K562 (cell line): ENCODE measurements at regions not wholly inside any gene's neighbourhood (a gene's known extent, or its start where the extent isn't known, plus 50 kb on each side); places are given as distances from the start of the nearest gene placed in this dataset.

ENCODE experiments used
- ATAC-seq: fragments of 200-7000 bp; cut with Tn5 transposase; 3 replicates; pipeline ENCODE4 v1.9.1; 2020; ENCODE audit warnings: moderate library complexity
- BruUV-seq: library from RNA; stranded (reverse); fragments of 400-500 nt; replicated peaks from 2 replicates; lab custom pipeline; 2021; lab: Mats Ljungman, UMichigan
- CTCF ChIA-PET: fragments of 300-600 bp; formaldehyde crosslinking; extraction: SDS; loops from one replicate; lab custom pipeline; 2021; ENCODE audit warnings: low intra/inter-chr PET ratio; lab: Yijun Ruan, JAX
- POLR2A ChIA-PET: fragments of 300-600, 350-650 bp; sonication (Branson Sonifier 250); formaldehyde crosslinking; extraction: SDS; loops from one replicate; lab custom pipeline; 2021; ENCODE audit warnings: antibody characterized with exemption, inconsistent platforms; lab: Yijun Ruan, JAX
- DNase-seq, 4 experiments: peaks; one replicate each; pipeline versions ENCODE4 v3.0.0 to v3.0.0-alpha.2; 2011 to 2018; ENCODE audit warnings: low spot score in 3 of 4, mixed read lengths in 3 of 4; ENCODE audit errors: extremely low read depth in 1 of 4
- FAIRE-seq: peaks from 2 replicates; lab custom pipeline; 2011; peaks lifted over from hg19 to GRCh38; lab: Jason Lieb, UNC
- H2AFZ ChIP-seq: 2 replicates; pipeline ENCODE4 v1.6.0; 2011; ENCODE audit warnings: low read depth, low read length, control low read depth, inconsistent platforms
- H3K27ac ChIP-seq: fragments of 200-600 bp; 3 replicates; pipeline ENCODE4 v1.8.0; 2011; ENCODE audit warnings: low read depth, mild to moderate bottlenecking, control low read depth, inconsistent platforms, low read length, moderate library complexity, mixed read lengths; ENCODE audit errors: extremely low read depth
- H3K27me3 ChIP-seq, 2 experiments: fragments of 300-600 bp in 1 of 2; 2 replicates in 1 of 2; 3 replicates in 1 of 2; pipeline versions ENCODE4 v1.6.0 to v1.8.0; 2011; ENCODE audit warnings: inconsistent platforms in 2 of 2, low read length in 2 of 2, mild to moderate bottlenecking in 1 of 2, mixed read lengths in 1 of 2, moderate library complexity in 1 of 2; ENCODE audit not compliant: control insufficient read depth in 2 of 2, insufficient read depth in 2 of 2
- H3K36me3 ChIP-seq: fragments of 300-600 bp; 3 replicates; pipeline ENCODE4 v1.8.0; 2011; ENCODE audit warnings: mild to moderate bottlenecking, low read length, inconsistent platforms; ENCODE audit not compliant: control insufficient read depth, insufficient read depth
- H3K4me1 ChIP-seq, 2 experiments: fragments of 200-600 bp in 1 of 2; replicated peaks in 1 of 2; 2 replicates in 1 of 2; 3 replicates in 1 of 2; pipeline versions ENCODE4 v1.5.1 to v1.8.0; 2011; ENCODE audit warnings: inconsistent platforms in 2 of 2, low read length in 2 of 2, mild to moderate bottlenecking in 1 of 2, mixed read lengths in 1 of 2, moderate library complexity in 1 of 2; ENCODE audit not compliant: control insufficient read depth in 2 of 2, insufficient read depth in 2 of 2
- H3K4me2 ChIP-seq: 2 replicates; pipeline ENCODE4 v1.6.1; 2011; ENCODE audit warnings: low read length, control low read depth, inconsistent platforms, mixed read lengths; ENCODE audit not compliant: insufficient read depth
- H3K4me3 ChIP-seq: fragments of 200-600 bp; sonication (generic), shearing (Covaris generic); 2 replicates; pipeline ENCODE4 v1.5.1; 2016; ENCODE audit warnings: control low read depth, inconsistent platforms
- H3K79me2 ChIP-seq: fragments of 200-600 bp; 3 replicates; pipeline ENCODE4 v1.8.0; 2011; ENCODE audit warnings: low read length, inconsistent platforms; ENCODE audit not compliant: control insufficient read depth, insufficient read depth
- H3K9ac ChIP-seq, 2 experiments: 2 replicates each; pipeline versions ENCODE4 v1.6.0 to v1.6.1; 2011; ENCODE audit warnings: low read depth in 2 of 2, low read length in 2 of 2, control low read depth in 1 of 2, inconsistent platforms in 1 of 2, mild to moderate bottlenecking in 1 of 2, mixed read lengths in 1 of 2; ENCODE audit not compliant: insufficient read depth in 1 of 2
- H3K9me1 ChIP-seq: one replicate; pipeline ENCODE4 v1.6.0; 2011; ENCODE audit warnings: inconsistent platforms, mild to moderate bottlenecking, low read length, moderate library complexity; ENCODE audit not compliant: control insufficient read depth, insufficient read depth
- H3K9me3 ChIP-seq: replicated peaks from 2 replicates; pipeline ENCODE4 v1.5.1; 2011; ENCODE audit warnings: low read depth, low read length, inconsistent platforms; ENCODE audit not compliant: control insufficient read depth, insufficient read depth
- H4K20me1 ChIP-seq: replicated peaks from 2 replicates; pipeline ENCODE4 v1.6.1; 2011; ENCODE audit warnings: low read length, inconsistent platforms, mixed read lengths; ENCODE audit not compliant: control insufficient read depth, insufficient read depth
- BRF2 ChIP-seq: IDR thresholded peaks from 3 replicates; pipeline ENCODE4 v1.6.1; 2011; ENCODE audit warnings: borderline replicate concordance, mild to moderate bottlenecking; ENCODE audit not compliant: insufficient read length, insufficient read depth
- EWSR1 ChIP-seq: fragments of 450-650 bp; IDR thresholded peaks from 2 replicates; pipeline ENCODE4 v1.6.1; 2018; ENCODE audit warnings: borderline replicate concordance, mild to moderate bottlenecking, low read depth, moderate library complexity; ENCODE audit not compliant: partially characterized antibody
- GTF3C2 ChIP-seq: IDR thresholded peaks from 3 replicates; pipeline ENCODE4 v1.6.1; 2011; ENCODE audit warnings: borderline replicate concordance, mild to moderate bottlenecking, moderate library complexity; ENCODE audit not compliant: insufficient read length; ENCODE audit errors: extremely low read depth
- HDAC1 ChIP-seq, 2 experiments: fragments of 450-650 bp; IDR thresholded peaks; 2 replicates each; pipeline ENCODE4 v1.6.1; 2016 to 2017; ENCODE audit warnings: inconsistent platforms in 1 of 2, mild to moderate bottlenecking in 1 of 2, moderate library complexity in 1 of 2
- L3MBTL2 ChIP-seq: fragments of 450-650 bp; IDR thresholded peaks from 2 replicates; pipeline ENCODE4 v1.6.1; 2016; ENCODE audit warnings: mild to moderate bottlenecking, moderate library complexity
- POLR2G ChIP-seq: fragments of 200-400 bp; formaldehyde crosslinking; IDR thresholded peaks from 2 replicates; pipeline ENCODE4 v1.6.1; 2017; ENCODE audit warnings: low read depth, mild to moderate bottlenecking, antibody characterized with exemption, low read length, moderate library complexity
- RFX7 ChIP-seq: fragments of 250-450 bp; sonication (Bioruptor Pico); IDR thresholded peaks from 2 replicates; pipeline ENCODE4 v1.5.1; 2021; ENCODE audit warnings: mild to moderate bottlenecking
- SRSF7 ChIP-seq: fragments of 200-400 bp; formaldehyde crosslinking; optimal IDR thresholded peaks from 2 replicates; pipeline ENCODE3; 2017; ENCODE audit warnings: mild to moderate bottlenecking, low read depth, low read length
- TBL1XR1 ChIP-seq, 2 experiments: IDR thresholded peaks; 2 replicates each; pipeline ENCODE4 v1.6.1; 2012; ENCODE audit warnings: improper control_type of control experiment in 2 of 2, low read length in 2 of 2, mild to moderate bottlenecking in 1 of 2
- TRIM25 ChIP-seq: fragments of 450-650 bp; IDR thresholded peaks from 2 replicates; pipeline ENCODE4 v1.7.0; 2016; ENCODE audit warnings: borderline replicate concordance
- USF2 ChIP-seq: sonication (generic); formaldehyde crosslinking; IDR thresholded peaks from 2 replicates; pipeline ENCODE4 v1.5.0; 2020; ENCODE audit warnings: missing genetic modification reagents
- ZNF644 ChIP-seq: fragments of 200-800 bp; sonication (Bioruptor generic); IDR thresholded peaks from 2 replicates; pipeline ENCODE4 v1.6.1; 2016; ENCODE audit warnings: low read depth, missing genetic modification characterization, missing compliant biosample characterization
- WGBS: fragments of 100-300 bp; shearing (Covaris generic); methylation state at CpG from one replicate; pipeline ENCODE4 v1.1.6; 2016; ENCODE audit warnings: low coverage, mixed read lengths; ENCODE audit not compliant: insufficient coverage; ENCODE audit errors: missing lambda C conversion rate; 5-methylcytosine and 5-hydroxymethylcytosine counted together
- in situ Hi-C: fragments of 300-500 bp; cut with MboI; formaldehyde crosslinking; loops from 4 replicates; pipeline ENCODE4 v1.15.0; 2018; ENCODE audit warnings: inconsistent platforms, mixed read lengths
- intact Hi-C: fragments of 100-400 bp; cut with micrococcal nuclease; formaldehyde crosslinking; loops from 2 replicates; pipeline ENCODE4 v1.14.2; 2022

DNA sequence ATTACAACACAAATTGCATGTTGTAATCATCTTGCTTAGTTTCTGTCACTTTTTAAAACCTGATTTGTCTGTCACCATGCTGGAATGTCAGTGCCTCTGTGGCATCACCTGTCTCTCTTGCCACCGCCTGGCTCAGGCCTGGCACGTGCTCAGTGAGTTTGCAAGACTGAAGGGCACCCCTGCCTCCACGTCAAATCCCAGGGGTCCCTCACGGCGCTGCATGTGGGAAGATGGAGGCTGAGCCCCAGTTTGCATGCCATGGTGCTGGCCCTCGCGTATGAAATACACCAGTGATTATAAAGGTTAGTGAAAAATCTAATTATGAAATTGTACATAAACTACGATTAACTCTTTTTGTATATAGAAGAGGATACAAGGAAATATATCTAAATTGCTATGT is 51.9 kb upstream of the VIPR2 start:
- H2AFZ ChIP-seq, result peak overlapping the region; percentile 98
- FAIRE-seq, result no peak
- H3K9me1 ChIP-seq, result peaks cover 2% of the 10 kb centered on the region
- intact Hi-C loops (no loop called here), in situ Hi-C loops (no loop called here)
- H4K20me1 ChIP-seq, result no peaks in the 10 kb centered on the region
- peak overlapping the region; percentile 86; the same call in 2 of the 3 replicates for H3K27ac ChIP-seq
- ChIA-PET POLR2A (interaction anchor here (1.2 kb wide), 1 partner anchor 10 kb away, joined by 4 read pairs; no protein-coding TSS in a partner anchor), CTCF (no interaction called here)
- peak overlapping the region; percentile 49 to 68; a peak in 3 of 4 replicates for H3K9ac ChIP-seq
- H3K4me2 ChIP-seq, result peak overlapping the region; percentile 87; the same call in 1 of the 2 replicates
- H3K4me3 ChIP-seq, result no peak overlapping the region
- H3K79me2 ChIP-seq, result no peaks in the 10 kb centered on the region
- H3K27me3 ChIP-seq, result no peaks in the 10 kb centered on the region
- H3K4me1 ChIP-seq, result peaks cover 24 to 29% of the 10 kb centered on the region in 2 experiments
- 92% methylated on average over 8 of the region's 8 CpGs for WGBS
- no peaks in the 10 kb centered on the region for H3K36me3 ChIP-seq
- DNase-seq, result no peak
- H3K9me3 ChIP-seq, result no peaks in the 10 kb centered on the region
- BruUV-seq, result no TSS peak
- no peak for ATAC-seq
- TF ChIP-seq ZNF644 (tag) (0 out of 2 replicates have a peak, but pooled peaks have one; percentile 30), HDAC1 (IDR thresholded peaks at IDR 0.05) (0 out of 4 replicates have a peak, but pooled peaks of 1 of the 2 experiments have one; percentile 42), SRSF7 (no peak), BRF2 (no peak), TBL1XR1 (IDR thresholded peaks at IDR 0.05; ENCODE audit: low read length in 2 of 2) (no peak), GTF3C2 (no peak), POLR2G (no peak), USF2 (CRISPR knock-in tag) (no peak), L3MBTL2 (no peak), EWSR1 (no peak), TRIM25 (no peak), RFX7 (no peak)
